SK-N-MC (cell line): ENCODE measurements at regions not wholly inside any gene's neighbourhood (a gene's known extent, or its start where the extent isn't known, plus 50 kb on each side); places are given as distances from the start of the nearest gene placed in this dataset.

Experiments
- EZH2 ChIP-seq: fragments of 200-600 bp; sonication (generic); IDR thresholded peaks from one replicate; pipeline ENCODE4 v1.6.1; 2017; ENCODE audit warnings: antibody characterized with exemption
- POLR2AphosphoS5 ChIP-seq: IDR thresholded peaks from 2 replicates; pipeline ENCODE4 v1.6.1; 2012; ENCODE audit warnings: mild to moderate bottlenecking, low read depth, low read length, borderline replicate concordance

GRCh38 chr10:58109731-58110130 lies 158.0 kb downstream of the IPMK start:
- TF ChIP-seq POLR2AphosphoS5 (no peak), EZH2 (no peak)
